Activated B cell treated with CpG ODN at 0.5 μM for 24 hours (primary cell): ENCODE measurements at regions not wholly inside any gene's neighbourhood (a gene's known extent, or its start where the extent isn't known, plus 50 kb on each side); places are given as distances from the start of the nearest gene placed in this dataset.
A peak's percentile ranks its signal among the peaks of the same experiment; 100 is the strongest.

Source experiments
- ATAC-seq: fragments of 200-7000 bp; cut with Tn5 transposase; one replicate; pipeline ENCODE4 v1.10.0; 2021; ENCODE audit warnings: low read depth, mild to moderate bottlenecking, moderate library complexity
- CTCF ChIA-PET: fragments of 350-600 bp; sonication (Branson Sonifier 250); formaldehyde crosslinking; loops from one replicate; lab custom pipeline; 2021; ENCODE audit warnings: antibody characterized with exemption; lab: Charles Lee
- POLR2A ChIA-PET: fragments of 350-600 bp; sonication (Branson Sonifier 250); formaldehyde crosslinking; loops from one replicate; lab custom pipeline; 2021; ENCODE audit warnings: antibody characterized with exemption; lab: Charles Lee
- DNase-seq: peaks from one replicate; pipeline ENCODE4 v3.0.0; 2022
- H3K27ac Mint-ChIP-seq: one replicate; pipeline ENCODE4 v1.8.0; 2020; ENCODE audit warnings: mixed read lengths
- H3K27me3 Mint-ChIP-seq: one replicate; pipeline ENCODE4 v1.8.0; 2021; ENCODE audit warnings: mixed read lengths
- H3K36me3 Mint-ChIP-seq: one replicate; pipeline ENCODE4 v1.8.0; 2021; ENCODE audit warnings: low read depth, mixed read lengths
- H3K4me1 Mint-ChIP-seq: one replicate; pipeline ENCODE4 v1.8.0; 2021; ENCODE audit warnings: mixed read lengths
- H3K4me3 Mint-ChIP-seq: one replicate; pipeline ENCODE4 v1.8.0; 2020; ENCODE audit warnings: mild to moderate bottlenecking, mixed read lengths
- H3K9me3 Mint-ChIP-seq: one replicate; pipeline ENCODE4 v1.8.0; 2020; ENCODE audit warnings: mixed read lengths
- intact Hi-C: fragments of 100-400 bp; cut with micrococcal nuclease; formaldehyde crosslinking; loops from one replicate; pipeline ENCODE4 v1.15.1; 2024
- TF ChIP-seq, protein P1 (sequence below): fragments of 200-600 bp; IDR thresholded peaks from one replicate; pipeline ENCODE4 v1.8.0; 2022; ENCODE audit warnings: antibody characterized with exemption, mild to moderate bottlenecking

DNA sequence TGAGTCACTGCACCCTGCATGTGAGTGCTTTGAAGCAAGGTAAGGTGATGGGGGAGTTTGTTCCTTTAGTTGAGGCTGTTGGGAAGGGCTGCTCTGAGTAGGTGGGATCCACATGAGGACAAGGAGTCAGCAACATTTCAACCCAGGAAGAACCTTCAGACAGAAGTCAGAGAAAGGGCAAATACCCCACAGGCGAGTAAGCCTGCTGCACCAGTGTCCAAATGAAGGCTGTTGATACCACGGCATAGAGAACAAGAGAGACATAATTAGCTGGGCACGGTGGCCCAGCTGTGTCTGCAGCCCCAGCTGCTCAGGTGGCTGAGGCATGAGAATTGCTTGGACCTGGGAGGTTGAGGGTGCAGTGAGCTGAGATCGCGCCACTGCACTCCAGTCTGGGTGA is 54.3 kb upstream of the CLMP start:
- CTCF ChIA-PET: interaction anchor here (1.1 kb wide), 1 partner anchor 12 kb away, joined by 3 read pairs; no protein-coding TSS in a partner anchor
- intact Hi-C loops: loop anchor here (5.0 kb wide), 2 partner anchors 387 to 452 kb away; no protein-coding TSS in a partner anchor
- Mint-ChIP-seq H3K4me1 (peaks cover 5% of the 10 kb centered on the region), H3K27ac (no peak overlapping the region), H3K36me3 (no peaks in the 10 kb centered on the region), H3K4me3 (no peak overlapping the region), H3K27me3 (peaks cover 12% of the 10 kb centered on the region), H3K9me3 (no peaks in the 10 kb centered on the region)
- POLR2A ChIA-PET: no interaction called here
- ATAC-seq: no peak
- no peak for DNase-seq
- TF ChIP-seq, protein P1, sequence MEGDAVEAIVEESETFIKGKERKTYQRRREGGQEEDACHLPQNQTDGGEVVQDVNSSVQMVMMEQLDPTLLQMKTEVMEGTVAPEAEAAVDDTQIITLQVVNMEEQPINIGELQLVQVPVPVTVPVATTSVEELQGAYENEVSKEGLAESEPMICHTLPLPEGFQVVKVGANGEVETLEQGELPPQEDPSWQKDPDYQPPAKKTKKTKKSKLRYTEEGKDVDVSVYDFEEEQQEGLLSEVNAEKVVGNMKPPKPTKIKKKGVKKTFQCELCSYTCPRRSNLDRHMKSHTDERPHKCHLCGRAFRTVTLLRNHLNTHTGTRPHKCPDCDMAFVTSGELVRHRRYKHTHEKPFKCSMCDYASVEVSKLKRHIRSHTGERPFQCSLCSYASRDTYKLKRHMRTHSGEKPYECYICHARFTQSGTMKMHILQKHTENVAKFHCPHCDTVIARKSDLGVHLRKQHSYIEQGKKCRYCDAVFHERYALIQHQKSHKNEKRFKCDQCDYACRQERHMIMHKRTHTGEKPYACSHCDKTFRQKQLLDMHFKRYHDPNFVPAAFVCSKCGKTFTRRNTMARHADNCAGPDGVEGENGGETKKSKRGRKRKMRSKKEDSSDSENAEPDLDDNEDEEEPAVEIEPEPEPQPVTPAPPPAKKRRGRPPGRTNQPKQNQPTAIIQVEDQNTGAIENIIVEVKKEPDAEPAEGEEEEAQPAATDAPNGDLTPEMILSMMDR: no peak

DNA sequence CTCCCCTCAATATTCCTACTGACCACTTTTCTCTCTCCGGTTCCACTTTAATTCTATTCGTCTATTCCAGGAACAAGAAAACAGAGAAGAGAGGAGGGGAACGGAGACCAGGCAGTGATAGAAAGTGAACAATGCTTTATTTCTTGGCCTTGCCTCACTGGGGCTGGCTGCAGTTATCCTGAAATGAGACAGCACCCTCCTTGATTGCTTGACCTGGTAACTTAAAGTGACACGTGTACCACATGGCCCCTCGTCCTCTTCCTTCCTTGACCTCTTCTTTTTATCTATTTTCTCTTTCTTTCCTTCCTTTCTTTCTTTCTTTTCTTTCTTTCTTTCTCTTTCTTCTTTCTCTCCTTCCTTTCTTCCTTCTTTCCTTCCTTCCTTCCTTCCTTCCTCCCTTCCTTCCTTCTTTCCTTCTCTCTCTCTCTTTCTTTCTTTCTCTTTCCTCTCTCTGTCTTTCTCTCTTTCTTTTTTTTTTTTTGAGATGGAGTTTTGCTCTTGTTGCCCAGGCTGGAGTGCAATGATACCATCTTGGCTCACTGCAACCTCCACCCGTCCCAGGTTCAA is 52.8 kb upstream of the CLMP start:
- TF ChIP-seq, protein P1: no peak
- ChIA-PET POLR2A (interaction anchor here (0.9 to 1.3 kb wide), 2 partner anchors 186 to 231 kb away, joined by 3 to 7 read pairs; partner anchors contain the start of gene HSPA8), CTCF (interaction anchor here (0.7 to 1.8 kb wide), 16 partner anchors 8 to 384 kb away, joined by 3 to 16 read pairs (median 6); no protein-coding TSS in a partner anchor)
- Mint-ChIP-seq H3K9me3 (no peaks in the 10 kb centered on the region), H3K4me3 (no peak overlapping the region), H3K27ac (no peak overlapping the region), H3K4me1 (peaks cover 5% of the 10 kb centered on the region), H3K36me3 (no peaks in the 10 kb centered on the region), H3K27me3 (peaks cover 17% of the 10 kb centered on the region)
- intact Hi-C loops: loop anchor here (1.0 to 5.0 kb wide), 4 partner anchors 137 to 451 kb away; no protein-coding TSS in a partner anchor
- ATAC-seq (no peak), DNase-seq (no peak)

DNA sequence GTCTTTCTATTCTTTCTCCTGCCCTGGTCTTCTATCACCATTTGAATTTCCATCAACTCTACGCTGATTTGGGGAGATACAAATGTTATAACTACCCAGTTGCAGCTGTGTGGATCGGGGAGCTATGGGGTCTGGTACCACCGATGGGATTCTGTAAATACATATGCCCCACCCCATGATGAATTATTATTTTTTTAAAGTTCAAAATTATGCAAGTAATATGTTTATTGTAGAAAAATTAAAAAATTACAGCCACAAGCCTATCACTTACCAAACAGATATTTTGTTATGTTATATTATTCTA is 52.4 kb upstream of the CLMP start:
- Mint-ChIP-seq H3K4me1 (peaks cover 5% of the 10 kb centered on the region), H3K27ac (no peak overlapping the region), H3K9me3 (no peaks in the 10 kb centered on the region), H3K4me3 (no peak overlapping the region), H3K27me3 (peaks cover 16% of the 10 kb centered on the region), H3K36me3 (no peaks in the 10 kb centered on the region)
- TF ChIP-seq, protein P1: no peak
- DNase-seq (no peak), ATAC-seq (no peak)
- POLR2A ChIA-PET: interaction anchor here (0.9 to 1.3 kb wide), 2 partner anchors 186 to 231 kb away, joined by 3 to 7 read pairs; partner anchors contain the start of gene HSPA8
- intact Hi-C loops: loop anchor here (1.0 to 5.0 kb wide), 4 partner anchors 136 to 450 kb away; no protein-coding TSS in a partner anchor
- CTCF ChIA-PET: interaction anchor here (0.7 to 1.8 kb wide), 17 partner anchors 8 to 383 kb away, joined by 3 to 16 read pairs (median 5); no protein-coding TSS in a partner anchor

DNA sequence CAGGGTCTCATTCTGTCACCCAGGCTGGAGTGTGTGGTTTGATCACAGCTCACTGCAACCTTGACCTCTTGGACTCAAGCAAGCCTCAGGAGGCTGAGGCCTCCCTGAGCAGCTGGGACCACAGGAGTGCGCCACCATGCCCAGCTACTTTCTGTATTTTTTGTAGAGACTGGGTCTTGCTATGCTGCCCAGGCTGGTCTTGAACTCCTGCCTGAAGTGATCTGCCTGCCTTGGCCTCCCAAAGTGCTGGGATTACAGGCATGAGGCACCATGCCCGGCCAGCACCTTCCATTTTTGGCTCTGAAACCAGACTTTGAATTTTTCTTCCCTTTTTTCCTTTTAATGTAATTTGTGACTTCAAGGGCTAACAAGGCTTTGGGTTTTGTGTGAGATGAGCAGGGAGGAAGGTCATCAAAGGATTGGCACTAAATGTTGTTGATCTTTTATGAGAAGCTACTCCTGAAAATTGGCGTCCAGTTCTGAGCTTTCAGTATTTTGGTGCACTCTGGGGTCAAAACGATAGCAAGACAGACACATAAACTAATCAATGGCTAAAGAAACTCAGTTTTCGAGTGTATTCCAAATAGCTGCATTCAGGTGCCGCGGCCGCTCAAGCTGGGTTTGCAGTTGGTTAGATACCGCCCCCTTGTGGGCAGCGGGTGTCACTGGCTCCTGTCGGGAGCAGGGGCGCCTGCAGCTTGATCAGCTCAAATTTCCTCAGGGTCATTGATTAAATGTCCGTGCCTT is 51.9 kb upstream of the CLMP start:
- Mint-ChIP-seq H3K36me3 (no peaks in the 10 kb centered on the region), H3K4me3 (no peak overlapping the region), H3K27me3 (peaks cover 14% of the 10 kb centered on the region), H3K4me1 (peaks cover 5% of the 10 kb centered on the region), H3K27ac (no peak overlapping the region), H3K9me3 (no peaks in the 10 kb centered on the region)
- intact Hi-C loops: loop anchor here (1.0 to 5.0 kb wide), 4 partner anchors 136 to 450 kb away; no protein-coding TSS in a partner anchor
- ATAC-seq (peak; percentile 75), DNase-seq (peak; percentile 45)
- POLR2A ChIA-PET: interaction anchor here (0.9 to 1.3 kb wide), 2 partner anchors 185 to 231 kb away, joined by 3 to 7 read pairs; partner anchors contain the start of gene HSPA8
- CTCF ChIA-PET: interaction anchor here (0.7 to 1.8 kb wide), 17 partner anchors 8 to 383 kb away, joined by 3 to 16 read pairs (median 5); no protein-coding TSS in a partner anchor
- TF ChIP-seq, protein P1: peak; percentile 85

DNA sequence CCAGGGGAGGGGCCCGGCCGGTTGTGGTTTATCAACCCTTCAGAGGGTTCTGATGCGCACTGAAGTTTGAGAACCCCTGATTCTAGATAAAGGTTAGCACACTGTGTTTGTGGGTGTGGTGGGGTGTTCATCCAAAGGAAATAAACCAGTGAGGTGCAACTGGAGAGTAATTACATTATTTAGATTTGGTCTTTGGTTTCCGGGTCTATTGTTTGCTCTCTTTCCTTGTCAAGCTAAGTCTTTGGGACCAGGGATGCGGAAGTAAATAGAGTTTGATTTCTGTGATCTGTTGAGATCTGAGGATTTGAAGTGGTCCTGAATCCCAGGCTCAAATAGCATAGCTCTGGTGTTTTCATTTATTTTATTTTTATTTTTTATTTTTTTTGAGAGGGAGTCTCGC is 50.5 kb upstream of the CLMP start:
- Mint-ChIP-seq H3K27ac (no peak overlapping the region), H3K4me3 (no peak overlapping the region), H3K36me3 (no peaks in the 10 kb centered on the region), H3K27me3 (peaks cover 14% of the 10 kb centered on the region), H3K4me1 (peaks cover 5% of the 10 kb centered on the region), H3K9me3 (no peaks in the 10 kb centered on the region)
- ATAC-seq (no peak), DNase-seq (no peak)
- CTCF ChIA-PET: interaction anchor here (0.9 to 1.4 kb wide), 3 partner anchors 16 to 191 kb away, joined by 3 to 5 read pairs (median 3); no protein-coding TSS in a partner anchor
- intact Hi-C loops: loop anchor here (5.0 kb wide), 2 partner anchors 383 to 448 kb away; no protein-coding TSS in a partner anchor
- TF ChIP-seq, protein P1: no peak
- POLR2A ChIA-PET: no interaction called here
